GM23338 (cell line): ENCODE measurements at regions not wholly inside any gene's neighbourhood (a gene's known extent, or its start where the extent isn't known, plus 50 kb on each side); places are given as distances from the start of the nearest gene placed in this dataset.

Experiments used
- CREB1 ChIP-seq: fragments of 250-450 bp; sonication (Bioruptor Pico); IDR thresholded peaks from 2 replicates; pipeline ENCODE4 v1.5.0; 2020; ENCODE audit warnings: low read depth, mild to moderate bottlenecking, moderate library complexity
- EZH2 ChIP-seq: fragments of 200-600 bp; sonication (generic); IDR thresholded peaks from one replicate; pipeline ENCODE4 v1.8.0; 2017; ENCODE audit warnings: antibody characterized with exemption, mild to moderate bottlenecking, low read depth; ENCODE audit not compliant: unreplicated experiment
- EZH2phosphoT487 ChIP-seq: fragments of 200-600 bp; sonication (generic); IDR thresholded peaks from one replicate; pipeline ENCODE4 v1.8.1; 2018; ENCODE audit warnings: antibody characterized with exemption; ENCODE audit not compliant: unreplicated experiment
- JUNB ChIP-seq: IDR thresholded peaks from one replicate; pipeline ENCODE4 v1.6.1; 2016; ENCODE audit warnings: antibody characterized with exemption; ENCODE audit not compliant: unreplicated experiment
- NANOG ChIP-seq: IDR thresholded peaks from 2 replicates; pipeline ENCODE4 v1.6.1; 2016; ENCODE audit warnings: antibody characterized with exemption, borderline replicate concordance
- POLR2AphosphoS5 ChIP-seq: IDR thresholded peaks from 2 replicates; pipeline ENCODE4 v1.6.1; 2016; ENCODE audit warnings: antibody characterized with exemption, low read depth
- STAT1 ChIP-seq: IDR thresholded peaks from one replicate; pipeline ENCODE4 v1.6.1; 2016; ENCODE audit warnings: antibody characterized with exemption; ENCODE audit not compliant: unreplicated experiment
- ZNF114 ChIP-seq: fragments of 250-450 bp; sonication (Bioruptor Pico); IDR thresholded peaks from 2 replicates; pipeline ENCODE4 v1.5.0; 2020; ENCODE audit warnings: mild to moderate bottlenecking, moderate library complexity
- TF ChIP-seq, protein P1 (sequence below), 2 experiments: fragments of 200-600 bp in 1 of 2; sonication (generic) in 1 of 2; conservative IDR thresholded peaks; 2 replicates each; pipeline versions ENCODE4 v1.5.1 to v1.6.1; 2016 to 2017; ENCODE audit warnings: antibody characterized with exemption in 2 of 2, low read depth in 2 of 2, mild to moderate bottlenecking in 2 of 2, moderate library complexity in 1 of 2
- TF ChIP-seq, protein P2 (sequence below): IDR thresholded peaks from one replicate; pipeline ENCODE4 v1.6.1; 2018; ENCODE audit warnings: antibody characterized with exemption; ENCODE audit not compliant: unreplicated experiment
- TF ChIP-seq, protein P3 (sequence below): IDR thresholded peaks from 2 replicates; pipeline ENCODE4 v1.6.1; 2016; ENCODE audit warnings: antibody characterized with exemption

DNA sequence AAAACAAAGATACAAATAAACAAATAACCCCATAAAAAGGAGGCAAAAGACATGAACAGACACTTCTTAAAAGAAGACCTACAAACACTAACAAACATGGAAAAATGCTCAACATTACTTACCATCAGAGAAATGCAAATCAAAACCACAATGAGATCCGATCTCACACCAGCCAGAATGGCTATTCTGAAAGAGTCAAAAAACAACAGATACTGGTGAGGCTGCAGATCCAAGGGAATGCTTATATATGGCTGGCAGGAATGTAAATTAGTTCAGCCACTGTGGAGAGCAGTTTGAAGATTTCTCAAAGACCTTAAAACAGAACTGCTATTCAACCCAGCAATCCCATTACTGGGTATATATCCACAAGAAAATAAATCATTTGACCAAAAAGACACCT is 80.4 kb upstream of the NRP1 start:
- TF ChIP-seq EZH2phosphoT487 = no peak
- TF ChIP-seq, protein P1, sequence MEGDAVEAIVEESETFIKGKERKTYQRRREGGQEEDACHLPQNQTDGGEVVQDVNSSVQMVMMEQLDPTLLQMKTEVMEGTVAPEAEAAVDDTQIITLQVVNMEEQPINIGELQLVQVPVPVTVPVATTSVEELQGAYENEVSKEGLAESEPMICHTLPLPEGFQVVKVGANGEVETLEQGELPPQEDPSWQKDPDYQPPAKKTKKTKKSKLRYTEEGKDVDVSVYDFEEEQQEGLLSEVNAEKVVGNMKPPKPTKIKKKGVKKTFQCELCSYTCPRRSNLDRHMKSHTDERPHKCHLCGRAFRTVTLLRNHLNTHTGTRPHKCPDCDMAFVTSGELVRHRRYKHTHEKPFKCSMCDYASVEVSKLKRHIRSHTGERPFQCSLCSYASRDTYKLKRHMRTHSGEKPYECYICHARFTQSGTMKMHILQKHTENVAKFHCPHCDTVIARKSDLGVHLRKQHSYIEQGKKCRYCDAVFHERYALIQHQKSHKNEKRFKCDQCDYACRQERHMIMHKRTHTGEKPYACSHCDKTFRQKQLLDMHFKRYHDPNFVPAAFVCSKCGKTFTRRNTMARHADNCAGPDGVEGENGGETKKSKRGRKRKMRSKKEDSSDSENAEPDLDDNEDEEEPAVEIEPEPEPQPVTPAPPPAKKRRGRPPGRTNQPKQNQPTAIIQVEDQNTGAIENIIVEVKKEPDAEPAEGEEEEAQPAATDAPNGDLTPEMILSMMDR (conservative IDR thresholded peaks at IDR 0.05; ENCODE audit: low read depth in 2 of 2) = no peak
- no peak for TF ChIP-seq POLR2AphosphoS5
- TF ChIP-seq, protein P2, sequence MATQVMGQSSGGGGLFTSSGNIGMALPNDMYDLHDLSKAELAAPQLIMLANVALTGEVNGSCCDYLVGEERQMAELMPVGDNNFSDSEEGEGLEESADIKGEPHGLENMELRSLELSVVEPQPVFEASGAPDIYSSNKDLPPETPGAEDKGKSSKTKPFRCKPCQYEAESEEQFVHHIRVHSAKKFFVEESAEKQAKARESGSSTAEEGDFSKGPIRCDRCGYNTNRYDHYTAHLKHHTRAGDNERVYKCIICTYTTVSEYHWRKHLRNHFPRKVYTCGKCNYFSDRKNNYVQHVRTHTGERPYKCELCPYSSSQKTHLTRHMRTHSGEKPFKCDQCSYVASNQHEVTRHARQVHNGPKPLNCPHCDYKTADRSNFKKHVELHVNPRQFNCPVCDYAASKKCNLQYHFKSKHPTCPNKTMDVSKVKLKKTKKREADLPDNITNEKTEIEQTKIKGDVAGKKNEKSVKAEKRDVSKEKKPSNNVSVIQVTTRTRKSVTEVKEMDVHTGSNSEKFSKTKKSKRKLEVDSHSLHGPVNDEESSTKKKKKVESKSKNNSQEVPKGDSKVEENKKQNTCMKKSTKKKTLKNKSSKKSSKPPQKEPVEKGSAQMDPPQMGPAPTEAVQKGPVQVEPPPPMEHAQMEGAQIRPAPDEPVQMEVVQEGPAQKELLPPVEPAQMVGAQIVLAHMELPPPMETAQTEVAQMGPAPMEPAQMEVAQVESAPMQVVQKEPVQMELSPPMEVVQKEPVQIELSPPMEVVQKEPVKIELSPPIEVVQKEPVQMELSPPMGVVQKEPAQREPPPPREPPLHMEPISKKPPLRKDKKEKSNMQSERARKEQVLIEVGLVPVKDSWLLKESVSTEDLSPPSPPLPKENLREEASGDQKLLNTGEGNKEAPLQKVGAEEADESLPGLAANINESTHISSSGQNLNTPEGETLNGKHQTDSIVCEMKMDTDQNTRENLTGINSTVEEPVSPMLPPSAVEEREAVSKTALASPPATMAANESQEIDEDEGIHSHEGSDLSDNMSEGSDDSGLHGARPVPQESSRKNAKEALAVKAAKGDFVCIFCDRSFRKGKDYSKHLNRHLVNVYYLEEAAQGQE = no peak
- TF ChIP-seq CREB1 = no peak
- no peak for TF ChIP-seq EZH2
- TF ChIP-seq JUNB = no peak
- no peak for TF ChIP-seq STAT1
- TF ChIP-seq, protein P3, sequence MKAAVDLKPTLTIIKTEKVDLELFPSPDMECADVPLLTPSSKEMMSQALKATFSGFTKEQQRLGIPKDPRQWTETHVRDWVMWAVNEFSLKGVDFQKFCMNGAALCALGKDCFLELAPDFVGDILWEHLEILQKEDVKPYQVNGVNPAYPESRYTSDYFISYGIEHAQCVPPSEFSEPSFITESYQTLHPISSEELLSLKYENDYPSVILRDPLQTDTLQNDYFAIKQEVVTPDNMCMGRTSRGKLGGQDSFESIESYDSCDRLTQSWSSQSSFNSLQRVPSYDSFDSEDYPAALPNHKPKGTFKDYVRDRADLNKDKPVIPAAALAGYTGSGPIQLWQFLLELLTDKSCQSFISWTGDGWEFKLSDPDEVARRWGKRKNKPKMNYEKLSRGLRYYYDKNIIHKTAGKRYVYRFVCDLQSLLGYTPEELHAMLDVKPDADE = no peak
- TF ChIP-seq ZNF114 = no peak
- TF ChIP-seq NANOG = no peak
